GM18520 (cell line): ENCODE measurements at regions not wholly inside any gene's neighbourhood (a gene's known extent, or its start where the extent isn't known, plus 50 kb on each side); places are given as distances from the start of the nearest gene placed in this dataset.
"Not testable (repeated sequence)": the region's sequence is repeated elsewhere in the genome, so short reads cannot be mapped to it uniquely, and the experiment has no call there.

Experiments used
- ATAC-seq: cut with Tn5 transposase; IDR thresholded peaks from one replicate; pipeline ENCODE4 v1.9.1; 2021; ENCODE audit not compliant: unreplicated experiment

- no peak for ATAC-seq
Observed at GRCh38 chr4:126544276-126544675, 1088.5 kb upstream of the INTU start.

- not testable (repeated sequence) for ATAC-seq
Observed at GRCh38 chr4:126546197-126546596, 1086.6 kb upstream of the INTU start.

DNA sequence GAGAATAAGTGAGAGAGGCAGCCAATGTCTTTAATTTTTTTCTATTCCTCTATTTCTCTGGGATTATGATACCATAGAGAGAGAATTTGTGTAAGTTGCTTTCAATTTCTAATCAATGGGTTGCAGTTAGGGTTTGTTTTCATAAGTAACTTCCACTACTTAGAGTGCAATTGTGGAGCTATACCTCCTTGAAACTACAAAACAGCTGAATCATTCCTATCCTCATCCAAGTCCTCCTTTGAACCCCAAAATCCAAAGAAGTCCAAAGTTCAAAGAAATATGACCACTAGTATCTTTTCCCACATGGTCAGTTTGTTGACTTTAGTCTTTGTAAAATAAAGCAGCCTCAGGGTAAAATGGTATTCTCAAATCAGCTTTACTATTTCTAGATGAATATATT lies 1085.4 kb upstream of the INTU start:
- no peak for ATAC-seq

DNA sequence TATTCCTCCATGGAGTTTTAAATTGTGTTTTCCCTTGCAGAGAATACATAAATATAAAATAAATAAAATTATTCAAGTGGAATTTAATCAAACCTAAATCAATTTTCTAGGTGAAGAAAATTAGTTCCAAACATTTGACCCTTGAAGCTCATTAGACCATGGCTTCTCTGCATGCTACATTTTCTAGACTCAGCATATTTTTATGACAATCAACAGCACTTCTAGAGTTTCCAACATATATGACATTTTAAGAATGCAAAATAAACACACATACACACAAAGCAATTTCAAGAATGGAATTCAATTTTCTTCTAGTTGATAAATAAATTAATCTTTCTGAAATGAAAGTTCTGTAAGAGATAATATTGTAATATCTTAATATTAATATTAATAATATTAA lies 1083.9 kb upstream of the INTU start:
- ATAC-seq, result no peak

- ATAC-seq, result no peak
Observed at GRCh38 chr4:126552321-126552720, 1080.4 kb upstream of the INTU start.

GRCh38 chr4:126553248-126553647 lies 1079.5 kb upstream of the INTU start:
- no peak for ATAC-seq

GRCh38 chr4:126558596-126558995 lies 1074.2 kb upstream of the INTU start:
- no peak for ATAC-seq

DNA sequence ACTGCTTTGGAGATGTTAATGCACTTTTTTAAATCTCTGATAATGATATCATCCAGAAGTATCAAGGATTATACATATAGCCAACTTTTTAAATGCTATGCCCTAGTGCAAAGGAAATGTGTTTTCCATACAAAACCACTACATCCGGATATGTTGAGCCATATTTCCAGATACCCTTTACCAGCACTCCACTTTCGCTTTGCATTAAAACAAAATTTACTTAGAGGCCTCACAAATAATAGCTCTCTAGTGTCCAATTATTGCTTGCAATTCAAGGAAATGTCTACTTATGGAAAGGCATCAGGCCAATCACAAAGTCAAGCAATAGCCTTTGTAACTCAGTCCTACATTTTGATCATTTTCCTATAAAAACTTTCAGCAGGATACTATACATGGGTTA lies 1072.8 kb upstream of the INTU start:
- no peak for ATAC-seq

DNA sequence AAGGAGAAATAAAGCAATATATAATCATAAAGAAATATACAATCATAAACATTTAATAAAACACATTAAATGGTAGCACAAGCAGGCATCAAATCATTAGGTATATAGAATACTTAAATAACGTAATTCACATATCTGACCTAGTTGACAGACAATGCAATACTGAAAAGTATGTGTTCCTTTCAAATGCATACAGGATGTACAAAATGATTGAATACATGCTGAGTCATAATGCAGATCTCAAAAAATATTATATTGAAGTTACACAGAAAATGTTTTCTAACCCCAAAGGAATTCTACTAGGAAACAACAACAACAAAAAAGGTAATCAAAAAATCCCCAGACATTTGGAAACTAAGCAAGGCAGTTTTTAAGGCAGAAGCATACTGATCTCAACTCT lies 1072.0 kb upstream of the INTU start:
- no peak for ATAC-seq

DNA sequence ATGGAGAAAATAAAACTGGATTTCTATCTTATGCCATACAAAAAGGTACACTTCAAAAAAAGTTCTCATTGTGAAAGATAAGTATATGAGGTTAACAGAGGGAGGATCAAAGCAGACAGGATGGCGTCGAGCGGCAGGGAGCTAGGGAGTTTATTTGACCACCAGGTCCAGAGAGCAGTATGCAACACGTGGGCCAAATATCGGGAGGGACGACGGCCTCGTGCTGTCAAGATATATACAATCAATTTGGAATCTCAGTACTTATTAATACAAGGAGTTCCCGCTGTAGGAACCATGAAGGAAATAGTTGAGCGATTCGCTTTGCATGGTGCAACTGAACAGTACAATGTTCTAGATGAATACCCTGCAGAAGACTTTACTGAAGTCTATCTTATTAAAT lies 1069.4 kb upstream of the INTU start:
- ATAC-seq, result no peak

GRCh38 chr4:126564283-126564854 lies 1068.4 kb upstream of the INTU start:
- no peak for ATAC-seq

DNA sequence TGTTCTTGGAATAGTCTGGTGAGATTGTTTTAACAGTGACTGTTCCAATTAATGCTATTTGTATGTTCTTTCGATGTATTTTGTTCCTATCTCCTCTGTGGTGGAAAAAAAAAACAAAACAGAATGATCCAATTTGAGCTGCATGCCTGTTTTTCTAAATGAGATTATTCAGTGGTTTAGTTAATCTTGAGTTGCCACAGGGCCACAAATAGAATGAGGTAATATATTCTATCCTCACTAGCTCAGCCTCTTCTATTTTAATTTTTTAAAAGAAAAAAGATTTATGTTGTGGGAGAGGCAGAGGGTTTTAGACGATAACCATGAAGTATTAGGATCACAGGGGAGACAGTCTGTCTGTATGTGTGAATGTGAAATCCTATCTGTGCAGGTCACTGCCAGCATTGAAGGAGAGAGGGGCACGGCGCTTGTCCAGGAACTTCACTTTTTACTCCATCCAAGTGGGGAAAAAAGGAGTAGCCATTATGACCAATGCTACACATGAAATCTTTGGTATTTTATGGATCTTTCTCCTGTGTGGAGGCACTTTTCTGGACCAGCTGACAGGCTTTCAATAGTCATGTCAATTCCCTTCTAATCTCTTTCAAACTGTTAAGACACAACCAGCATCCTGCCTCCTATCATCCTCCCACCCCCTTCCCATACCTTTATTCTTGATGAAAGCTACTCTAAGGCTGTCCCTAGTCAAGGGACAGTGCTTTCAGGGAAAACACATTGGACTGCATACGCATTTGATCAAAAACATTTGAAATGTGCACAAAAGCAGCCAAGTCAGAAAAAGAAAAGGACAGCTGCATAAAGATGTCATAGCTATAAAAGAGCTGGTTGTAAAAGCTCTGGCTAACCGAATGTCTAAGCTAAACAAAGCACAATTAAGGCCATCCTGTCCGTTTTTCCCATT lies 1063.8 kb upstream of the INTU start:
- ATAC-seq, result no peak

- no peak for ATAC-seq
Observed at GRCh38 chr4:126572264-126572663, 1060.5 kb upstream of the INTU start.

- no peak for ATAC-seq
Observed at GRCh38 chr4:126582737-126583136, 1050.0 kb upstream of the INTU start.

DNA sequence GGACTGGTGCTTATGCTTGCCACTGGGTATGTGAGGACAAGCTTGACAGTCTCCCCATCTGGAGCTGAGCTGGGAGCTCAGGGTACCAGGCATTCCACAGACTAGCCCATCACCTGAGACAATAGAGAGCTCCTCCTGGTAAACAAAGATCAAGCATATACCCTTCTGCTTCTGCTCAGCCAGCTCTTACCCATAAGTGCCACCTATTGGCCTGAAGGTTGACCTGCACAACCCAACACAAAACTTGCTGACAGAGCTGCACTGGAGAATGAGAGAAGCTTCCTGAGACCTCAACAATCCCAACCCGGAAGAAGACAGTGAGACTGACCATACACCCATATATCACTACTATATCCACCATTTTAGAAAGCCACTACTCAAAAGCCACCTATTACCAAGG lies 1049.2 kb upstream of the INTU start:
- no peak for ATAC-seq

DNA sequence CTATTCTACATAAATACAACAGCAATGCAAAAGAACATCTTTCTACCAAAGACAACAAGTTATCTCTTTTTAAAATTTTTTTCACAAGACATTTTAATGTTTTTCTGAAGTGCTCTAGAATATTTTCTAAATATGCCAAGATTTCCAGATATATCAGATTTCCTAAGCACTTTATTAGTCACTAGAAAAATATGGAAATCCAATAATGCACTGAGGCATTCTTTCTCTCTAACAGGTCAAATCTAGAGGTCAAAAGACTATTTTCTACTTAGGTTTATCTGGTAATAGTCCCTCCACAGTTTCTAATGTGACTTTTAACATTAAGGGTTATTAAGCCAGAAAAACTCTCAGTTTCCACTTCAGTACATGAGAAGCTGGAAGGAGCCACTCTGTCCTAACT lies 1041.2 kb upstream of the INTU start:
- ATAC-seq, result no peak

DNA sequence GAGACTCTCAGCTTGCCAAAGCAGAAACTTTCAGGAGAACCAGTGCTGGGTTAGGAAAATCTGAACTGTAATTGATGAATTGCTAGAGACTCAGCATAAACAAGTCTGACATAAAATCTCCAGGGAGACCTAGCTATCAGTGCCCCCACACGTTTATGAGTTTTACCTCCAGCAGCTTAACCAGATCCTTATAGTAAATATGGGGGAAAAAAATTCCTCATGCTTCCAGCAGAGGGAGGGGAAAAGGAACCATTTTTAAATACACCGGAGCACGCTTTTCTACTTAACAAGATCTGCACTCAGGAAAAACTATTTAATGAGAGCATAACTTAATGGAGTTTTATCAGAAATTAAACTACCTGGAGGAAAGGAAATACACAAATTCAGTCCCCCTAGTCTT lies 1040.7 kb upstream of the INTU start:
- no peak for ATAC-seq

DNA sequence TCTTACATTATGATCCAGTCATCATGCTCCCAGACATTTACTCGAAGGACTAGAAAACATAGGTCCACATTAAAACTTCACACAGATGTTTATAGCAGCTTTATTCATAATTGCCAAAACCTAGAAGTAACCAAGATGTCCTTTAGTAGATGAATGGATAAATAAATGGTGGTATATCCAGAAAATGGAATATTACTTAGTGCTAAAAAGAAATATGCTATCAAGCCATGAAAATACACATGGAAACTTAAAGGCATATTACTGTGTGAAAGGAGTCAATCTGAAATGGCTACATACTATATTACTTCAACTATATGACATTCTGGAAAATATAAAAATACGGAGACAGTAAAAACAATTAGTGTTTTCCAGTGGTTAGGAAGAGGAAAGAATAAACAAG lies 1039.1 kb upstream of the INTU start:
- no peak for ATAC-seq

DNA sequence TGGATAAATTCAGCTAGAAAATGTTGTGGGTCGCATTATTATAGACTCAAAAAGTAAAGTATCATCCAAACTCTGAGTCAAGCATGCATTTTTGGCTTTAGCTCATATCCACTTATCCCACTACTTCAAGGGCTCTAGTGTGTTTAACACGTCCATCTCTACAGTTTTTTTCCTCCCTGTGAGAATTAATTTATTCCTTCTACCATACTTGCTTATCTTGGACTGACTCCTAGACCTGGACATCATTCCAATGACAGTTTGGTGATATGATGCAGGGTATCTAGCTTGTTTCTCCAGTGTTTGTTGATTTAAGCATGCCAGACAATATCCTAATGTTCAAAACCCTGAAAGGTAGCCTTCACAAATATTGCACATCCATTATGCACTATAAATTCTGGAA lies 1037.1 kb upstream of the INTU start:
- ATAC-seq, result no peak

GRCh38 chr4:126599746-126600145 lies 1033.0 kb upstream of the INTU start:
- no peak for ATAC-seq

- ATAC-seq, result no peak
Observed at GRCh38 chr4:126603210-126603609, 1029.5 kb upstream of the INTU start.

DNA sequence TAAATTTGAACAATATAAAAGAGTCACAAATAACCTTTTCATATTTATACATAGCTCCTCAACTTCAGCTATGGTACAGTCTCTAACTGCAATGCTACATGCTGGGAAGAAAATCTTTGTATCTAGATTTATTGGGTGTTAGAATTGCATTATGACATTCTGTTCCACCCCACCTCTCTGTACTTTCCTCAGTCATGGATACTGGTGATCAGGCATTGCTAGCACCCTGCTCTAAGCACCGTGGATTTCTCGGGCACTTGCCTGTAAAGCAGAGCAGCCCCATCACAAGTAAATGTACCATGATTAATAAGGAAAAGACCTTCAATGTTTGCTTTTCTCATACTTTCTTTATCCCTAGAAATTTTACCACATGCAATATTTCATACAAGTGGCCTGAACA lies 1028.9 kb upstream of the INTU start:
- no peak for ATAC-seq
